ENCODE measurements at regions not wholly inside any gene's neighbourhood (a gene's known extent, or its start where the extent isn't known, plus 50 kb on each side); places are given as distances from the start of the nearest gene placed in this dataset.

GRCh38 chr4:134708616-134709015, 507.0 kb upstream of the PABPC4L start:
- TF ChIP-seq CTCF (IDR thresholded peaks at IDR 0.05) (no peak), POLR2A (IDR thresholded peaks at IDR 0.05) (no peak)
